ENCODE measurements at regions not wholly inside any gene's neighbourhood (a gene's known extent, or its start where the extent isn't known, plus 50 kb on each side); places are given as distances from the start of the nearest gene placed in this dataset.

DNA sequence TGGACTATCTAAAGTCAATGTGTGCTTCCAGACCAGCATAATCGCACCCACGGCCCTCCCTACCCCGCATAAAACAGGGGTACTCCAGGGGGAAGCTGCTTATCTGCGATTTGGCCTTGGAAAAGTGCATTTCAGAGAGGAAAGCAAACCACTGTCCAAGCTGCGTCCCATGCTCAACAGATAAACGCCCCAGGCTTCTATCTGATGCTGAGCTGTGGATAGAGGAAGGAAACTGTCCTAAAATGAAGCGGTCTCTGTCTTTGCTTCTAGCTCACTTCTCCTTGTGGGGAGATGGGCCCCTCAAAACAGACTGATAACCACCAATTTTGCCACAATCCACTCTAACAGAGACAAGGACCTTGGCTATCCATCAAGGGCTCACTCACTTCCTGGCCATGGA, 160.5 kb upstream of the TNRC6C start:
- H3K79me2 ChIP-seq (ENCODE audit: insufficient read depth, low read length), result no peaks in the 10 kb centered on the region
- no peak for DNase-seq (ENCODE audit: low spot score)
- no peak for ATAC-seq
- BruUV-seq (replicated peaks), result no TSS peak
- intact Hi-C loops (cut with micrococcal nuclease; ENCODE audit: unreplicated experiment), result no loop called here
- in situ Hi-C loops (cut with HindIII; ENCODE audit: extremely low pct_ligation_motif_present, low pct_unique_long_range_greater_than_20kb), result no loop called here
- H3K4me3 ChIP-seq (replicated peaks in 1 of 3; ENCODE audit: insufficient read depth in 1 of 3, low read depth in 2 of 3, low read length in 3 of 3), result no peak overlapping the region
- no peak overlapping the region for H3K4me2 ChIP-seq (ENCODE audit: low read depth, low read length)
- no peaks in the 10 kb centered on the region for H3K36me3 ChIP-seq (replicated peaks in 1 of 2; ENCODE audit: control insufficient read depth in 1 of 2, insufficient read depth in 2 of 2, low read length in 2 of 2)
- no peaks in the 10 kb centered on the region for H3K4me1 ChIP-seq (ENCODE audit: insufficient read depth, low read length)
- no peak overlapping the region for H3K9ac ChIP-seq (ENCODE audit: insufficient read depth, low read depth, low read length)
- POLR2A ChIA-PET, result no interaction called here
- WGBS (ENCODE audit: low lambda C conversion rate), result 9% methylated on average over 7 of the region's 7 CpGs
- H2AFZ ChIP-seq (ENCODE audit: low read length), result no peak overlapping the region
- H3K27me3 ChIP-seq (ENCODE audit: control insufficient read depth in 1 of 2, insufficient read depth in 2 of 2, low read length in 2 of 2), result peaks cover 30 to 92% of the 10 kb centered on the region in 2 experiments
- no peak for FAIRE-seq
- H3K27ac ChIP-seq (ENCODE audit: extremely low read length, insufficient read depth, low read length), result no peak overlapping the region
- TF ChIP-seq KDM5A (IDR thresholded peaks at IDR 0.05; ENCODE audit: borderline replicate concordance, low read length) (no peak), ZC3H13 (CRISPR knock-in tag; IDR thresholded peaks at IDR 0.05) (no peak), ZNF678 (CRISPR knock-in tag; IDR thresholded peaks at IDR 0.05) (no peak), PAWR (CRISPR knock-in tag; IDR thresholded peaks at IDR 0.05; ENCODE audit: borderline replicate concordance) (no peak), ZNF224 (CRISPR knock-in tag; IDR thresholded peaks at IDR 0.05) (no peak), ARNT2 (CRISPR knock-in tag; IDR thresholded peaks at IDR 0.05; ENCODE audit: low read depth) (no peak), ZKSCAN8 (CRISPR knock-in tag; IDR thresholded peaks at IDR 0.05; ENCODE audit: borderline replicate concordance) (no peak), FOXA3 (CRISPR knock-in tag; IDR thresholded peaks at IDR 0.05) (no peak), CCAR2 (optimal IDR thresholded peaks at IDR 0.05; ENCODE audit: low read depth, low read length) (no peak), ASH2L (IDR thresholded peaks at IDR 0.05; ENCODE audit: insufficient read length, low read depth, low read length) (no peak), ZNF264 (CRISPR knock-in tag; IDR thresholded peaks at IDR 0.05) (no peak), ZFX (CRISPR knock-in tag; IDR thresholded peaks at IDR 0.05; ENCODE audit: low read depth) (no peak)
- no peaks in the 10 kb centered on the region for H3K9me3 ChIP-seq (ENCODE audit: low read length)
- CTCF ChIA-PET (ENCODE audit: low intra/inter-chr PET ratio, low total read pairs), result no interaction called here
- no peaks in the 10 kb centered on the region for H4K20me1 ChIP-seq (ENCODE audit: insufficient read depth, low read length)

Measured in HepG2 (cell line).